ENCODE measurements at regions not wholly inside any gene's neighbourhood (a gene's known extent, or its start where the extent isn't known, plus 50 kb on each side); places are given as distances from the start of the nearest gene placed in this dataset.
"Not testable (repeated sequence)": the region's sequence is repeated elsewhere in the genome, so short reads cannot be mapped to it uniquely, and the experiment has no call there.

DNA sequence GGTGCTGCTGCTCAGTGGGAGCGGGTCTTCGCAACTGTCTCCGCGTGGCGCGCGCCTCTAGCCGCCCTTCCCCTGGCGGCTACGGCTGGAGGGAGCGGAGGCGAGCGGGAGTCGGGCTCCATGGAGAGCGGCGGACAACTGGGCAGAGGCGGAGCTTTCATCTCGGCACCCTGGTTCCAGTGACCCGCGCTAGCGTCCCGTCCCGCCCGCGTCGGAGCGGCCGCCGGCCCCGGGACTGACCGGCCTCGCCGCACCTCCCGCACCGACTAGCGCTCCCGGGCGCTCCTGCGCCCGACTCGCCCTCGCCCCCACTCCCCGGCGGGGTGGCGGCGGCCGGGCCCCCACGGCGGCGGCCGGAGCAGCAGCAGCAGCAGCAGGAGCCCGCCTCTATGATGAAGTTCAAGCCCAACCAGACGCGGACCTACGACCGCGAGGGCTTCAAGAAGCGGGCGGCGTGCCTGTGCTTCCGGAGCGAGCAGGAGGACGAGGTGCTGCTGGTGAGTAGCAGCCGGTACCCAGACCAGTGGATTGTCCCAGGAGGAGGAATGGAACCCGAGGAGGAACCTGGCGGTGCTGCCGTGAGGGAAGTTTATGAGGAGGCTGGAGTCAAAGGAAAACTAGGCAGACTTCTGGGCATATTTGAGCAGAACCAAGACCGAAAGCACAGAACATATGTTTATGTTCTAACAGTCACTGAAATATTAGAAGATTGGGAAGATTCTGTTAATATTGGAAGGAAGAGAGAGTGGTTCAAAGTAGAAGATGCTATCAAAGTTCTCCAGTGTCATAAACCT lies 69.2 kb upstream of the NOTCH2NLA start:
- DNase-seq (ENCODE audit: low read depth in 4 of 4, low spot score in 3 of 4): not testable (repeated sequence)

DNA sequence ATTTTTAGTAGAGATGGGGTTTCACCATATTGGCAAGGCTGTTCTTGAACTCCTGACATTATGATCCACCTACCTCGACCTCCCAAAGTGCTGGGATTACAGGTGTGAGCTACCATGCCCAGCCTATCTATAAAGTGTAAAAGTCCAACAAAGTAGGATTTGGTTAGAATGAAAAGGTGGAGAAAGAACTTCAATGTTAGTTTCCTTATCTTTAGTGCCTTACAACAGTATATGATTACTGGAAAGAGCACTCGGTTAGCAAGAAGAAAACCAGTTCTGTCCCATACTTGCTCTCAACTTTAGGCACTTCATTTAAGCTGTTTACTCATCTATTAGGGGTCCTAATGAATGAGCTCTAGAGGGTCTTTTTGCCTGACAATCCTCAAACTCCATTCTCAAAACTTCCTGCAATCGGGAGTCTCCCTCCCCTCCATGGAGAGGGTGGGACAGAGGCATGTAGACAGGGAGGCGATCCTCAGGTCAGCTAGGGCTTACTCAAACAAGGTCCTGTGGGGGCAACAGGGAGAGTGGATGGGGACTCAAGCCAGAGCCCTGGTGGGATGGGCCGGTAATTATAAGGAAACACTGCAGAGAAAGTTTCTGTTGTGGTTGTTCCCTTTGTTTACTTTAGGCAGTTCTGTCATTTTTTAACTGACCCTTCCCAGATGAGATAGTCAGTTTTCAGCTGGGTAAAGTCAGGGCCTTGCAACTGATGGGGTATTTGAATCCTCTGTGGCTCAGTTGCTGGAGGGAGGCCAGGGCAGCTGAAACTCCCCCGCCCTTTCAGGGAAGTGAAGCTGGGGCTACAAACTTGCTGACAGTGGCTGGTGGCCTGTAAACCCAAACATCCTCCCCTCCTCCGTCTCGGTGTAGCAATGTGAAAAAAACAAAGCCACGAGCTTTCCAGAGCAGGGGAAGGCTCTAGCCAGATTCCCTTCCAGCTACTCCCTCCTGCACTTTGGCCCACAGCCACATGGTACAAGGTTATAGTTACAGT lies 64.4 kb upstream of the NOTCH2NLA start:
- not testable (repeated sequence) for DNase-seq (ENCODE audit: low read depth in 4 of 4, low spot score in 3 of 4)

DNA sequence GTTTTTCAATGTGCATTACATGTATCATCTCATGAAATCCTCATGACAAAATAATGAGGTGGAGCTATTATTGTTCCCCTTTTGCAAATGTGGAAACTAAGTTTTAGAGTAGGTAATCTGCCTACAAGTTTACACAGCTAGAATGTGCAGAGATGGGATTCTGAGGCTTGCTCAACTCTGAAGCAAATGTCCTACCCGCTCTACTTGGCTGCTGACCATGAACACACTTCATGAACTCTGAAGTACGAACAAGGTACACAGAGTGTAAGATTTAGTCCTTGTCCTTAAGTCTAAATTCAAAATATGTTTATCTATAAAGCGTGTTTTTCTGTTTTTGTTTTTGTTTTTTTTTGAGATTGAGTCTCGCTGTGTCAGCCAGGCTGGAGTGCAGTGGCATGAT lies 63.6 kb upstream of the NOTCH2NLA start:
- DNase-seq (ENCODE audit: low read depth in 4 of 4, low spot score in 3 of 4): not testable (repeated sequence)

DNA sequence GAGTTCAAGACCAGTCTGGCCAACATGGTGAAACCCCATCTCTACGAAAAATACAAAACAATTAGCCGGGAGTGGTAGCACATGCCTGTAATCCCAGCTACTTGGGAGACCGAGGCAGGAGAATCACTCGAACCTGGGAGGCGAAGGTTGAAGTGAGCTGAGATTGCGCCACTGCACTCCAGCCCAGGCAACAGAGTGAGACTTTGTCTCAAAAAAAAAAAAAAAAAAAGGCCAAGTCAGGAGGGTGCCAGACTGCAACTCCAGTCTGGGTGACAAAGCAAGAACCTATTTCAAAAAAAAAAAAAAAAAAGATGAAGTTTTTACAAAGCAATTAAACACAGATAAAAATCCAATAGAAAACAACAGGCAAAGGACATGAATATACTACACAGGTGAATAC lies 59.1 kb upstream of the NOTCH2NLA start:
- DNase-seq (ENCODE audit: low read depth in 4 of 4, low spot score in 3 of 4): not testable (repeated sequence)

DNA sequence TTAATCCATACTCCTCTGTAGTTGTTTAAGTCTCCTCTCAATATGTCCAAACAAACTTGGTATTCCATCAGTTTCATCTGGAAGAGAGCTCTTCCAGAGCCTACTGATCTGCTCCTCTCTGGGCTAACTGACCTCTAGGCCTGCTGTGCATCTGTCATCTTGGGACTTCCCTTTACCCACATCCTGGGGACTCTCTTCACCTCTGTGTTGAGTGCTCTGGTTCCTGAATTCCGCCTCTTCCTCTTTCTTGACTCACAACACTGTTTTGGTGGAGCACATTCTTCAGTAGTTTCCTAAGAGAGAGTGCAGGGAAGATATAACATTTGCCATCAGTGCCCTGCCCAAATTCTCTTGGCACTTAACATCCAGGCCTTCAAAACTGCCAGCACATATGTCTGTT lies 55.9 kb upstream of the NOTCH2NLA start:
- DNase-seq (ENCODE audit: low read depth in 4 of 4, low spot score in 3 of 4): not testable (repeated sequence)

DNA sequence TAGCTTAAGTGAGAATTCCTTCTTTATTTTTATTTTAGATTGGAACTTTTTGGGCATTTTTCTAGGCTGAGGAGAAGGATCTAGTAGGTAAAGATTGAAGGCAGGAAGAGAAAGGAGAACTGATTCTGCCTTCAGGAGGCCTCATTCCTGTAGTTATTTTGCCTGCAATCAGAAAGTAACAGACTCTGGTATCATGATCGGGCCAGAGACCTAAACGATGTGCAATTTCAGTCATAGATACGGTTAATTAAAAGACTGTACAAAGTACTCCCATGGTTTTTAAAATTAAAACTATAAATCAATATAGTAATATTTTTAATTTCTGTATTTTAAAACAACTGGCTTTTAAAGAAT lies 54.7 kb upstream of the NOTCH2NLA start:
- DNase-seq (ENCODE audit: low read depth in 4 of 4, low spot score in 3 of 4): not testable (repeated sequence)

DNA sequence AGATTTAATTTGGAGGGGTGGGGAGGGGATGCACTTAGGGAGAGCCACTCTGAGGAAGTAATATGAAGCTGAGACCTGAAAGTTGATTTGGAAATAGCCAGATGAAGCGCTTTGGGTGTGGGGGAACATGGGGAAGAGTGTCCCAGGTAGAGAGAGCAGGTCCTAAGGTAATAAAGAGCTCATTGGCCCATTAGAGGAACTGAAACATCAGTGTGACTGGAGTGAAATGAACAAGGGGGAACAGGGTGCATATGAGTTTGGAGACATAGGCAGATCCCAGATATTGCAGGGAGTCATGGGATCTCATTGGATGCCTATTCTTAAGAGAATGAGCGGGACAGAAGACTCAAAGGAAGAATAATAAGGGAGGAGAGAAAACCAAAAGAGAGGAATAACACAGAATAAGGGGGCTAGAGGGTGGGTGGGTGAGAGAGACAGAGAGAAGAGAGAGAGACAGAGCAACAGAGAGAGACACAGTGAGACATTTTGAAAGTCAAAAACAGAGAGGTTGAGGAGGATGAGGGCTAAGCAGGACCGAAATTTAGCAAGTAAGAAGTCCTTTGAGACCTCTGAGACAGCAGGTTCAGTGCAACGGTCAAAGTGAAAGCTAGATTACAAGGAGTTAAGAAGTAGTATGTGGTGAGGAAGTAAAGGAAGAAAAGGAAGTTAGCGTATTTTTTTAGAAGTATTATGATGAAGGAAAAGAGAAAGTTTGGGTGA lies 54.1 kb upstream of the NOTCH2NLA start:
- not testable (repeated sequence) for DNase-seq (ENCODE audit: low read depth in 4 of 4, low spot score in 3 of 4)

DNA sequence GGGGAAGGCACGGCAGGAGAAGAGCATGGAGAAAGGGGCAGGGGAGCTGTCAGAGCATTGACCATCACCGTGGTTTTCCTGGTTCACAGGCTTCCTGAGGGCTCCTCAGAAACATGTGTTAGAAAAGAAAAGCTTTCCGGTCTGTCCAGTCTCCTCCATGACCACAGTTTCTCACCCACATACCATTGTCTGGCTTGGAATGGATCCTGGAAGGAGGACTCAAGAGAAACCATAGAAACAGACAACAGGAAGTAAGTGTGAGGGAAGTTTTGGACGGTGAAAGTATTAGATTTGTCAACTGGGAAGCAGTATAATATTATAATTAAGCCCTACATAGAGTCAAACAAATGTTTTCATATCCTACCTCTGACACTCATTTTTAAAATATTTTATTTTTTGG lies 52.7 kb upstream of the NOTCH2NLA start:
- not testable (repeated sequence) for DNase-seq (ENCODE audit: low read depth in 4 of 4, low spot score in 3 of 4)

DNA sequence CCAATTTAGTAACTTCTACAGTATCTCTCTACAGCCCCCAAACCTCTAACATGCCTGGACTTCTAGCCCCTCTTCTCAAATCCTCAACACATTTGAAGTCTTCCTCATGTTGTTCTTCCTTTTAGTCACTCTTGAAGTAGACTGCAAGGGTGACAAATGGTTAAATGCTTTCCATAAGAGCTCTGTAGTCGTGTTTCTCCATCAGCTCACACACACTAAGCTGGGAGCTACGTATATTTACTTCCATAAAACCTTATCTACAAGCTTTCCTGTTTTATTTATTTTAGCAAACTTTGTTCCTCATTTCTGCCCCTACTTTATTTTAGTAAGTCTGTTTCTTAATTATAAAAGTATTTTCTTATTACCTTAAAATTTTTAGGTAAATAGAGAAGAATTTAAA lies 49.9 kb upstream of the NOTCH2NLA start:
- not testable (repeated sequence) for DNase-seq (ENCODE audit: low read depth in 4 of 4, low spot score in 3 of 4)
